ENCODE measurements at regions not wholly inside any gene's neighbourhood (a gene's known extent, or its start where the extent isn't known, plus 50 kb on each side); places are given as distances from the start of the nearest gene placed in this dataset.

DNA sequence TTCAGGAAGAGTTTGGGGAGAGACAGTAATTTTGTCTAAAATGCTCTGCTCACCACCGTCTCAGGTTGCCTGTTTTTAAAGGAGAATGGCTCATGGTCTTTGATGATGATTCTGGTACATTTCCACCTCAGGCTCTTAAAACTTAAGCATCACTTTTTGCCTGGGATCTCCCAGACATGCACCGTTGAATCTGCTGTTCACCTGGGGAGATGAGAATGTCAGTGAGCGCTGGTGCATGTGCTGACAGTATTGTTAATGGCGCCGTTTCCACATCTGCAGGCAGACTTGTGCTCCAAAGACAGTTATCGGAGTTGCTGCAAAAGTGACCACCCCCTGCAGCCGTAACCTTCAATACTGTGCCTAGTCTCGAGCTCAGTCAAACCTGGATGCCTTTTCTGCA is 219.0 kb upstream of the TPM1 start:
- TF ChIP-seq, protein P1, sequence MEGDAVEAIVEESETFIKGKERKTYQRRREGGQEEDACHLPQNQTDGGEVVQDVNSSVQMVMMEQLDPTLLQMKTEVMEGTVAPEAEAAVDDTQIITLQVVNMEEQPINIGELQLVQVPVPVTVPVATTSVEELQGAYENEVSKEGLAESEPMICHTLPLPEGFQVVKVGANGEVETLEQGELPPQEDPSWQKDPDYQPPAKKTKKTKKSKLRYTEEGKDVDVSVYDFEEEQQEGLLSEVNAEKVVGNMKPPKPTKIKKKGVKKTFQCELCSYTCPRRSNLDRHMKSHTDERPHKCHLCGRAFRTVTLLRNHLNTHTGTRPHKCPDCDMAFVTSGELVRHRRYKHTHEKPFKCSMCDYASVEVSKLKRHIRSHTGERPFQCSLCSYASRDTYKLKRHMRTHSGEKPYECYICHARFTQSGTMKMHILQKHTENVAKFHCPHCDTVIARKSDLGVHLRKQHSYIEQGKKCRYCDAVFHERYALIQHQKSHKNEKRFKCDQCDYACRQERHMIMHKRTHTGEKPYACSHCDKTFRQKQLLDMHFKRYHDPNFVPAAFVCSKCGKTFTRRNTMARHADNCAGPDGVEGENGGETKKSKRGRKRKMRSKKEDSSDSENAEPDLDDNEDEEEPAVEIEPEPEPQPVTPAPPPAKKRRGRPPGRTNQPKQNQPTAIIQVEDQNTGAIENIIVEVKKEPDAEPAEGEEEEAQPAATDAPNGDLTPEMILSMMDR (conservative IDR thresholded peaks at IDR 0.05), result no peak
- no peak for TF ChIP-seq ZFX (IDR thresholded peaks at IDR 0.05)
